ENCODE measurements at regions not wholly inside any gene's neighbourhood (a gene's known extent, or its start where the extent isn't known, plus 50 kb on each side); places are given as distances from the start of the nearest gene placed in this dataset.
"Not testable (repeated sequence)": the region's sequence is repeated elsewhere in the genome, so short reads cannot be mapped to it uniquely, and the experiment has no call there.

GRCh38 chr7:84730864-84731263 is 456.0 kb downstream of the SEMA3D start:
- not testable (repeated sequence) for TF ChIP-seq CTCF, EP300, POLR2A (IDR thresholded peaks at IDR 0.05)
